ENCODE measurements at regions not wholly inside any gene's neighbourhood (a gene's known extent, or its start where the extent isn't known, plus 50 kb on each side); places are given as distances from the start of the nearest gene placed in this dataset.

GRCh38 chr1:83531521-83532309 lies 467.2 kb downstream of the TTLL7 start:
- TF ChIP-seq POLR2AphosphoS5 (IDR thresholded peaks at IDR 0.05; ENCODE audit: borderline replicate concordance, low read depth, low read length) (no peak), EZH2 (IDR thresholded peaks at IDR 0.05) (no peak), FOXP2 (optimal IDR thresholded peaks at IDR 0.05; ENCODE audit: control extremely low read depth, extremely low read length, insufficient read depth) (no peak)

Data from SK-N-MC (cell line).